Lower lobe of right lung (tissue), 2 donors: ENCODE measurements at regions not wholly inside any gene's neighbourhood (a gene's known extent, or its start where the extent isn't known, plus 50 kb on each side); places are given as distances from the start of the nearest gene placed in this dataset.

Experiments used
- ATAC-seq, 2 donors: fragments of 200-7000 bp; cut with Tn5 transposase; one replicate each; pipeline ENCODE4 v1.9.1; 2020 to 2022; ENCODE audit warnings: mild to moderate bottlenecking in 2 of 2, moderate library complexity in 2 of 2
- DNase-seq: peaks from one replicate; pipeline ENCODE4 v3.0.0-alpha.2; 2020
- H3K27ac ChIP-seq: fragments of 200-600 bp; one replicate; pipeline ENCODE4 v1.8.0; 2022
- H3K27me3 ChIP-seq: fragments of 200-600 bp; one replicate; pipeline ENCODE4 v1.8.0; 2022; ENCODE audit warnings: low read depth
- H3K36me3 ChIP-seq: fragments of 200-600 bp; one replicate; pipeline ENCODE4 v1.8.0; 2022; ENCODE audit warnings: mild to moderate bottlenecking
- H3K4me1 ChIP-seq: fragments of 200-600 bp; one replicate; pipeline ENCODE4 v1.8.0; 2022
- H3K4me3 ChIP-seq: fragments of 200-600 bp; one replicate; pipeline ENCODE4 v1.8.0; 2022; ENCODE audit warnings: mild to moderate bottlenecking
- H3K9me3 ChIP-seq: fragments of 200-600 bp; one replicate; pipeline ENCODE4 v1.8.0; 2022
- CTCF ChIP-seq: fragments of 200-600 bp; IDR thresholded peaks from one replicate; pipeline ENCODE4 v1.8.0; 2022; ENCODE audit warnings: antibody characterized with exemption, mild to moderate bottlenecking
- intact Hi-C: fragments of 100-400 bp; cut with DNase I; formaldehyde crosslinking; loops from one replicate; pipeline ENCODE4 v1.11.0; 2022
- donor health status: DM: no; HTN: yes; CAD: no; lungs with severe emphysema.

GRCh38 chr16:22624038-22624799 lies 113.5 kb downstream of the NPIPB5 start:
- H3K4me3 ChIP-seq = no peak overlapping the region
- intact Hi-C loops = no loop called here
- H3K27me3 ChIP-seq = peaks cover 11% of the 10 kb centered on the region
- H3K36me3 ChIP-seq = no peaks in the 10 kb centered on the region
- H3K27ac ChIP-seq = no peak overlapping the region
- H3K4me1 ChIP-seq = no peaks in the 10 kb centered on the region
- TF ChIP-seq CTCF = no peak
- DNase-seq (no peak), ATAC-seq (no peak)
- no peaks in the 10 kb centered on the region for H3K9me3 ChIP-seq

GRCh38 chr16:22624800-22625533 lies 114.3 kb downstream of the NPIPB5 start:
- Histone ChIP-seq H3K36me3 (no peaks in the 10 kb centered on the region), H3K4me1 (no peaks in the 10 kb centered on the region), H3K9me3 (no peaks in the 10 kb centered on the region), H3K27ac (no peak overlapping the region), H3K27me3 (peaks cover 7% of the 10 kb centered on the region), H3K4me3 (no peak overlapping the region)
- TF ChIP-seq CTCF = no peak
- intact Hi-C loops = no loop called here
- ATAC-seq (no peak), DNase-seq (no peak)

GRCh38 chr16:22625967-22626366 lies 115.3 kb downstream of the NPIPB5 start:
- Histone ChIP-seq H3K27ac (no peak overlapping the region), H3K4me3 (no peak overlapping the region), H3K36me3 (no peaks in the 10 kb centered on the region), H3K27me3 (peaks cover 5% of the 10 kb centered on the region), H3K4me1 (no peaks in the 10 kb centered on the region), H3K9me3 (no peaks in the 10 kb centered on the region)
- no peak for TF ChIP-seq CTCF
- no peak for DNase-seq
- ATAC-seq = no peak
- intact Hi-C loops = no loop called here

- Histone ChIP-seq H3K4me1 (no peaks in the 10 kb centered on the region), H3K4me3 (no peak overlapping the region), H3K27me3 (peaks cover 5% of the 10 kb centered on the region), H3K9me3 (no peaks in the 10 kb centered on the region), H3K36me3 (no peaks in the 10 kb centered on the region), H3K27ac (no peak overlapping the region)
- intact Hi-C loops = no loop called here
- DNase-seq (no peak), ATAC-seq (no peak)
- no peak for TF ChIP-seq CTCF
Measured at GRCh38 chr16:22627043-22627442, 116.4 kb downstream of the NPIPB5 start.

- ATAC-seq = no peak
- Histone ChIP-seq H3K36me3 (no peaks in the 10 kb centered on the region), H3K9me3 (no peaks in the 10 kb centered on the region), H3K27me3 (peaks cover 5% of the 10 kb centered on the region), H3K4me1 (no peaks in the 10 kb centered on the region), H3K4me3 (no peak overlapping the region), H3K27ac (no peak overlapping the region)
- DNase-seq = no peak
- no peak for TF ChIP-seq CTCF
- intact Hi-C loops = no loop called here
Measured at GRCh38 chr16:22628994-22629393, 118.3 kb downstream of the NPIPB5 start.
